ACHN (cell line): ENCODE measurements at regions not wholly inside any gene's neighbourhood (a gene's known extent, or its start where the extent isn't known, plus 50 kb on each side); places are given as distances from the start of the nearest gene placed in this dataset.

Experiments used
- DNase-seq: peaks from one replicate; pipeline ENCODE4 v3.0.0-alpha.2; 2015
- in situ Hi-C: cut with HindIII; loops from 2 replicates; pipeline ENCODE4 v1.10.0; 2017; ENCODE audit warnings: low sequenced_read_pairs, low pct_ligation_motif_present, low pct_unique_long_range_greater_than_20kb

- in situ Hi-C loops: no loop called here
- DNase-seq: no peak
Observed at GRCh38 chr22:48098921-48099245, 1336.4 kb downstream of the TBC1D22A start.

- in situ Hi-C loops: no loop called here
- DNase-seq: no peak
Observed at GRCh38 chr22:48098243-48098920, 1335.9 kb downstream of the TBC1D22A start.

- in situ Hi-C loops: no loop called here
- no peak for DNase-seq
Observed at GRCh38 chr22:48097723-48098122, 1335.3 kb downstream of the TBC1D22A start.

DNA sequence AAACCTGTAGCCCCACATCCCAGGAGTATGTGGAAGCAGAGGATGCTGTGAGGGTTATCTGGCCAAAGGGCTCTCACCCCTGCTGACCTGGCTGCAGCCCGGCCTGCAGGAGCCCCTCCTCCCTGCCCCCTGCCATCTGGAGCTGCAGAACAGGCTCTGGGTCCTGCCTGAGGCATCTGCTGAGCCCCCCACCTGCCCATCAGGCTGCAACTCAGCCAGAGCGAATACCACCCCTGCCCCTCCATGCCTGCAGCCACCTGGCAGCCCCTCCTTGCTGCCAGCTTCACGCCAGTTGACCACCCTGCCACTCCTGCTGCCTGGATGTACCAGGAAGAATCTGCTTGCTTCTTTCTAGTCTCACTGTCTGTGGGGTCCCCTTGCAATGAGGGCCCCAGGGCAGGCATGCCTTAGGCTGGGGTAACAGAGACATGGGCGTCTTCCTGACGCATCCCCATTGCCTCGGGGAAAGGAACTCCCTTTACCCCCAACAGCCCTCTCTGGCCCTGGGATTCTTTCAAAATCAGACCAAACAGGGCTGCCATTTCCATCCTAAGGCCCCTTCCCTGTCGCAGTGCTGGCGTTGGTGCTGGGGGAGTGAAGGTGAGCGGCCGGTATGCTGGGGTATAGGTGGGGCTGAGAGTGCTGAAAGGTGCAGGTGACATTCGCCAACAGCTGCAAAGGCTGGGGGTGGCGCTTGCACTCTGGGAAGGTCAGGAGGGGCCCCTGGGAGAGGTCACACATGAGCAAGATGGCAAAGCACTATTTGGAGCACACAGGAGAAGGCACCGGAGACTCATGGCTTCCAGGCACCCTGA, 1334.6 kb downstream of the TBC1D22A start:
- no peak for DNase-seq
- in situ Hi-C loops: no loop called here

DNA sequence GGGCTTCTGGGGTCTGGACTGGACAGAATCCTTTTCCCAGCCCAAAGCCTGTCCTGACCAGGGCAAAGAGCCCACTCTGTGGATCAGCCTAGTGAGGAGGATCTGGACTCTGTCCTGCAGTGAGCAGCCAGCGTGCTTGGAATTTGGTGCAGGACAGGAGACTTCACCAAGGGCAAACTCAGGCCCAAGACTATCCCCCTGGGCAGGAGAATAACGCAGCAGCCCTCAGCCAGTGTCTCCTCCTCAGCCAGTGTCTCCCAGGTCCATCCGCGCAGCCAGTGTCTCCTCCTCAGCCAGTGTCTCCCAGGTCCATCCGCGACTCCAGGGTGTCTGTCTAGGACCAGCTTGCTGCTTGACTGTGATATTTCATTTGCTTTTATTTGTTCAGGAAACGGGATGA, 1334.0 kb downstream of the TBC1D22A start:
- in situ Hi-C loops: no loop called here
- DNase-seq: no peak

GRCh38 chr22:48093981-48094380, 1331.5 kb downstream of the TBC1D22A start:
- in situ Hi-C loops: no loop called here
- no peak for DNase-seq

DNA sequence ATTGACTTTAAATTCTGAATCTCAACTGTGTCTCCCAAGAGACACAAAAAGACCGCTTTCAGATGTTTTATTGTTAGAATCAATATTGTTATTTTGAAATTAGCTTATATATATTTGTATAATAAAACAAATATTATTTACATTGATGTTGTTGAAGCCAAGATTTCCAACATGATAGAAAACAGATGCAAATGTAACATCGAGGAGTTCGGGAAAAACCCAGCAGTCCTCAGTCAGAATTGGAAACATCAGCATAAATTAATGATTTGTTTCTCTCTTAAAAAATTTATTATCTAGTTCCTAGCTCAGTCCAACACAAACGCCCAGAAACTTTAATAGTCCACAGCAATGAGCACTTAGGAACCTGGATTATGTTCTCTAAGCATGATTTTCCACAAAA, 1330.4 kb downstream of the TBC1D22A start:
- in situ Hi-C loops: no loop called here
- no peak for DNase-seq

DNA sequence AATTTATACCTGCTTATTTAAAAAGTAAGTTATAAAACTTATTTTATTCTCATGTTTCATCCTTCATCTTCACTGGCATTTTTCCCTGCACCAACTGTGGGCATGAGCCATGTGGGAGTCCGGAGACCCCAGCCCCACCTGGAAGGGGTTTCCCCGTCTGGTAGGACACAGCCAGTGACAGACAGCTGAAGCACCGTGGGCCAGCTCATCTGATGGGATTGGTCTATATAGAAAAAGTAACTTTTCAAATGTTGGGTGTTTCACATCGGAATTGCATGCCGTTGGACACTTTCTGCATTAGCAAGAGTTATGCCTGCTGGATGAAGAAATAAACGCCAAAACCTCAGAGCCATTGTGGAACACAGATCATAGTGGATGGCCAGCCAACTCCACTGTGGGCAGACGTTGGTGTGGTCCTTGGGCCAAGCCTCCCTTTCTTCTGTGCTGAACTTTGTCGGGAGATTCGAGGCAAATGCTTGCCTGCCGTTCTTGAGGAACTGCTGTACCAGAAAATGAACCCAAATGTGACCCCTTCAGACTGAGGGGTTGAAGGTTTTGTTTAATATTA, 1329.3 kb downstream of the TBC1D22A start:
- no peak for DNase-seq
- in situ Hi-C loops: no loop called here

GRCh38 chr22:48091060-48091650, 1328.7 kb downstream of the TBC1D22A start:
- no peak for DNase-seq
- in situ Hi-C loops: no loop called here

GRCh38 chr22:48090332-48090672, 1327.9 kb downstream of the TBC1D22A start:
- in situ Hi-C loops: no loop called here
- no peak for DNase-seq

DNA sequence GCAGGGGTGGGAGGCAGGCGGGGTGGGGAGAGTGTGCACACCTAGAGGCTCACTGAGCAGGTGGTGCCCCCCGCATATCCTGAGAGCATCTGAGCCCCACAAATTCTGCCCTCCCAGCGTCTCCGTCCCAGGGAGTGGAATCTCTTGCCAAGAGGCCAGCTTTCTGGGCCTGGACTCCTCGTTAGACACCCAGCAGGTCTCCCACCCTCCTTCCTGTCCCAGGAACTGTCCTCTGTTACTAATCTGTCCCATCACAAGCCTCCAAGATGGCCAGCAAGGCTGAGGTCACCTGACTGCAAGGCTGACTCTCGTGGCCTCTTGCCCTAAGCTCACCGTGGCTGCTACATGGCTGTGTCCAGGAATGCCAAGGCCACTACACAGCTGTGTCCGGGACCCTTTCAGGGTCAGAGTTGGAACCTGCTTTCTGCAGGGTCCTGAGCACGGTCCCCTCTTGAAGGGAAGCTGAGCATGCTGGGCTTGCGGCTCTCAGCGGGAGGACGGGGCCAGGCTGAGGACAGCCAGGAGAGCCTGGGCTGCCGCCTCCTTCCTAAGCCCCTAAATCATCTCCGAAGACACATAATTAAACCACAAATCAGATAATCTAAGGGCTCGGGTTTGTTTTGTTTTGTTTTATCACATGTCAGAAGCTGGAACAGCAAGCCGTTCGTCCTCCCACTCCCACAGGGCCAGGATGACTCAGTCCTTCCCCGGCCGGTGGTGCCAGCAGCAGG, 1327.3 kb downstream of the TBC1D22A start:
- DNase-seq: no peak
- in situ Hi-C loops: no loop called here

- no peak for DNase-seq
- in situ Hi-C loops: no loop called here
Observed at GRCh38 chr22:48088926-48089536, 1326.6 kb downstream of the TBC1D22A start.

DNA sequence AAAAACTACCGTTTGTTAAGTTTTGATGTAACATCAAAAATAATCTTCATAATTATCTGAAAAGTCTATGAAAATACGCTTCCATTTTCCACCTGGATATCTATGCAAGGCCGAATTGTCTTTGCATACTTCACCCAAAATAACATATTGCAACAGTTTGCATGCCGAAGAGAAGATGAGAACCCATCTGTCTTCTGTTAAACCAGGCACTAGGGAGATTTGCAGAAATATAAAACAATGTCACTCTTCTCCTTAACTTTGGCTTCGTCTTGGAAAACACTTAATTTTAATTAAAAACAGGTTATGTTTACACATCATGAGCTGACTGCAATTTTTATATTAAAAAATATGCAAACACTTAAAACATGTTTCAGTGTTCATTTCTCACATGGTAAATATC, 1325.8 kb downstream of the TBC1D22A start:
- no peak for DNase-seq
- in situ Hi-C loops: no loop called here

DNA sequence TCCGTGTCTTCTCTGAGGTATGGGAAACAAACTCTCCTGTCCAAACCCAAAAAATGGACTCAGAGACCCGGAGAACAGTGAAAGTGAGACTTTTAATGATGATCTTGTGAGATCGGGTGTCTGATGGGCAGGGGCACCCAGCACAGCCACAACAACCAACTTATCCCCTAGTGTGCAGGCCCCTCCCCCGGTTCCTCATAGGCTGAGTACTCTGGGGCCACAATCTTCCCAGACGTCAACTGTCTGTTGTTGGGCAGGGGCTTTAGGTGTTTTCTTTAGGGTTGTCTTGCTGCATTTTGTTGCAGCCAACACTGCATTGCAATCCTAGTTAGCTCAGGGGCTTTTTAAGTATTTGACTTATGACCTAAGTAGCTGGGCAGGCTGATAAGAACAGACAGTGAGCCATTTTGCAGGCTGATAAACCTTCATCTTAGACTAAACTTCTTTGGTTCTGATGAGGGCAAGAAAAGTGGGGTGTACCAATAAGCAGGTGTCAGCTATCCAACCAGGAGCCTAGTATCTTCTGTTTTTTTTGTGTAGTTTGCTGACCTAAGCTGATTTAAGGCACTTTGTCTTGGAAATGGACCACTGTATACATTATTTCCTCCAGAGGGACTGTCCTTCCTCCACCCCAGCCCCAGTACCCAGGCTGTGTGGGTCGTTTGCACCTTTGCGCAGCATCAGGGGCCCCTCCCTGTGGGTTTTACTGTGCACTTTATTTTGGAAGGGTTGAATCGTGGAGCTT, 1323.6 kb downstream of the TBC1D22A start:
- DNase-seq: no peak
- in situ Hi-C loops: no loop called here

DNA sequence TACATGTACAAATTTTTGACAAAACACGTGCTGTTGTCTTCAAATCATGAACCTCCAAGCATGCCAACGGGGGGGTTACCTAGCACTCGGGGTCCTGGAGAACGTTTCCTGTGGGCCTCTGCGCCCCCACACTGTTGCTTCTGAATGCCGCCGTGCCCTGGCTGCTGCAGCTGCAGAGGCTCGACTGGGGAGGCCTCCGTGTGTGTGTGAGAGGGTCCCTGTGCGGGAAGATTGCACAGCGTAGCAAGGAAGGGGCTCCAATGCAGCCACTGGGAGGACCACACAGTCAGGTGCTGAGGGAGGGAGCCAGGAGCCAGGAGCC, 1322.2 kb downstream of the TBC1D22A start:
- in situ Hi-C loops: no loop called here

GRCh38 chr22:48084041-48084728, 1321.7 kb downstream of the TBC1D22A start:
- DNase-seq: no peak
- in situ Hi-C loops: no loop called here

More for the DNA sequence above, 1322.2 kb downstream of the TBC1D22A start:
- DNase-seq: no peak

DNA sequence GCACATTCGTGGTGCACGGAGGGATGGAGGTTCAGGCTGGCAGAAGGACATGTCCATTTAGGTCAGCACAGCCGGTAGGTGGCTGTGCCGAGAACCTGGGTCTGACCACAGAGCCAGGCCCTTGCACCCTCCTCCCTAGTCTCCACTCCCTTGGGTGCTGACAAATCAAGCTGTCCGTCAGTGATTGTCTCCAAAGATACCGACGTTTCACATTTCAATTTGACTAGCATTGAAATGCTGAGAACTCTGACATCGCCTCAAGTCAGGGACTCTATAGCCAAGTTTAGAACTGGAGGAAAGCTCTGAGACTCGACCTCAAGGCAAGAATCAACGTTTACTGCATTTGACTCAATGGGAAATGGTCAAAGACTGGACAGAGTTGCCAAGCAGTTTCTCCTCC, 1321.1 kb downstream of the TBC1D22A start:
- in situ Hi-C loops: no loop called here

GRCh38 chr22:48082284-48082683, 1319.8 kb downstream of the TBC1D22A start:
- in situ Hi-C loops: no loop called here
- DNase-seq: no peak

More for the DNA sequence above, 1321.1 kb downstream of the TBC1D22A start:
- no peak for DNase-seq
